Glutamatergic neuron (in vitro differentiated cells): ENCODE measurements at regions not wholly inside any gene's neighbourhood (a gene's known extent, or its start where the extent isn't known, plus 50 kb on each side); places are given as distances from the start of the nearest gene placed in this dataset.

Experiments used
- DNase-seq: peaks from one replicate; pipeline ENCODE4 v3.0.0; 2022
- H3K27ac Mint-ChIP-seq: one replicate; pipeline ENCODE4 v1.8.0; 2020; ENCODE audit warnings: mild to moderate bottlenecking, mixed read lengths, inconsistent platforms; ENCODE audit not compliant: unreplicated experiment
- H3K27me3 Mint-ChIP-seq: one replicate; pipeline ENCODE4 v1.8.0; 2020; ENCODE audit warnings: mild to moderate bottlenecking, moderate library complexity, mixed read lengths, inconsistent platforms; ENCODE audit not compliant: unreplicated experiment
- H3K36me3 Mint-ChIP-seq: one replicate; pipeline ENCODE4 v1.8.0; 2020; ENCODE audit warnings: mild to moderate bottlenecking, mixed read lengths, inconsistent platforms; ENCODE audit not compliant: unreplicated experiment
- H3K4me1 Mint-ChIP-seq: one replicate; pipeline ENCODE4 v1.8.0; 2020; ENCODE audit warnings: mild to moderate bottlenecking, low read depth, mixed read lengths, inconsistent platforms; ENCODE audit not compliant: unreplicated experiment
- H3K4me3 Mint-ChIP-seq: one replicate; pipeline ENCODE4 v1.8.0; 2020; ENCODE audit warnings: mild to moderate bottlenecking, mixed read lengths, inconsistent platforms; ENCODE audit not compliant: unreplicated experiment
- H3K9me3 Mint-ChIP-seq: one replicate; pipeline ENCODE4 v1.8.0; 2020; ENCODE audit warnings: mild to moderate bottlenecking, moderate library complexity, mixed read lengths, inconsistent platforms; ENCODE audit not compliant: unreplicated experiment
- CTCF ChIP-seq: fragments of 200-600 bp; sonication (generic); IDR thresholded peaks from one replicate; pipeline ENCODE4 v1.5.0; 2021; ENCODE audit not compliant: partially characterized antibody, unreplicated experiment

DNA sequence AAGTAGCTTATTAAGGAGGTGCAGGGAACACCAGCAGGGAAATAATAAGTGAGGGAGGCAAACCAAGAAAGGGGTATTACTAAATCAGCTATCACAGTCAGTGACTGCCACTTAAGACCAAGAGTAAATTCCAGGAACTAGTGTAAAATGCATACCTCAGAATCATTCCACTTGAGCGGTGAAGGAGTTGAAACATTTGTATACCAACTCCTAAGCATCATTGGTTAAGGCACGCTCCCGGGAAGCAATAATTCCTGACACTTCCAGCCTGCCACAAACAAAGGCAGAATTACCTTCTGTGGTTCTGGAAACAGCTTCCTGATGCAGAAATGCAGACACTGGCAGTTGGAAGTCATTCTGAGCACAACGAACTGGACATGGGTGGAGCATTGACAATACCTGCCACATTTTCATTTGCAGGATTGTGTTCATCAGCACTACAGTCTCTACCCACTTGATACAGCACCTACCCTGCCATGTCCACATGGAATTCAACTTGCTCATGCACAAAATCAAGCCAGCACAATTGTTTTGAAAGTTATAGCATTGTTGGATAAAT, 82.1 kb downstream of the PPP1R2C start:
- H3K4me1 Mint-ChIP-seq, result peaks cover 6% of the 10 kb centered on the region
- DNase-seq, result no peak
- no peaks in the 10 kb centered on the region for H3K36me3 Mint-ChIP-seq
- H3K9me3 Mint-ChIP-seq, result no peaks in the 10 kb centered on the region
- H3K4me3 Mint-ChIP-seq, result no peak overlapping the region
- H3K27me3 Mint-ChIP-seq, result no peaks in the 10 kb centered on the region
- no peak overlapping the region for H3K27ac Mint-ChIP-seq
- TF ChIP-seq CTCF, result no peak

- Mint-ChIP-seq H3K36me3 (no peaks in the 10 kb centered on the region), H3K27ac (no peak overlapping the region), H3K4me3 (no peak overlapping the region), H3K4me1 (peaks cover 6% of the 10 kb centered on the region), H3K9me3 (no peaks in the 10 kb centered on the region), H3K27me3 (no peaks in the 10 kb centered on the region)
- no peak for TF ChIP-seq CTCF
- no peak for DNase-seq
Observed at GRCh38 chrX:42694260-42694815, 83.6 kb downstream of the PPP1R2C start.

DNA sequence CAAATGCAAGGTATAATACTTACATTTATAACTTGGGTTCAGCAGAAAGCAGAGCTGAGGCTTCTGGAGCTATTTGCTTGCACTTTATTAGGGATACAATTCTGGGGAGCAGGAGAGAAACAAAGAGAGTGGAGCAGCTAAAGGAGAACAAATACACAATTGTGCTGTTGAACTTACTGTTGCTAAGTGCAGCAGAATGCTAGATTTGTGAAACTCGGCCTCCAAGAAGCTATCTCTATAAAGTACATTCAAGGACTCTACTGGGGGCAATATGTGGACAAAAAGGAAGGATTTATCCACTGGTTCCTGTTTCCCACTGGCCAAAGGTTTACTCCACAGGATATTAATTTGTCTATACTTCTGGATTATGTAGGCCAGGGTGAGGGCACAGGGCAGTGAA, 86.8 kb downstream of the PPP1R2C start:
- Mint-ChIP-seq H3K9me3 (no peaks in the 10 kb centered on the region), H3K4me1 (no peaks in the 10 kb centered on the region), H3K27ac (no peak overlapping the region), H3K4me3 (no peak overlapping the region), H3K27me3 (no peaks in the 10 kb centered on the region), H3K36me3 (no peaks in the 10 kb centered on the region)
- DNase-seq, result no peak
- TF ChIP-seq CTCF, result no peak

DNA sequence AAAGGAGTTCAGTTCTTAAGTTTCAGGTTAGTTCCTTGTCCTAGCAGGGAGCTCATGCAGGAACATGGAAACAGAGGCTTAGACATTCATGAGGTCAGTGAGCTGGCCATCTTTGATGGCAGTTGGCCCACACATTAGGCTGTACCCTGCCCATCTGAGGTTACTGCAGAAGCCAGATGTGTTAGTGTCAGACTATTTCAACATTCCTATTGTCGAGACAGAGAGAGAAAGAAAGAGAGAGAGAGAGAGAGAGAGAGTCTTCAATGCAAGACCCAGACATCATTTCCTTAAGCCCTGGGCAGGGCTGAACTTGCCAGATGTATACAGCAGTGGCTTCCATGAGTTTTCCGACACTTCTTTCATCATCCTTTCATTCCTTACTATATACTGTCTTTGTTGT, 91.3 kb downstream of the PPP1R2C start:
- H3K4me3 Mint-ChIP-seq, result no peak overlapping the region
- no peak for DNase-seq
- H3K27ac Mint-ChIP-seq, result no peak overlapping the region
- no peaks in the 10 kb centered on the region for H3K36me3 Mint-ChIP-seq
- no peaks in the 10 kb centered on the region for H3K4me1 Mint-ChIP-seq
- H3K9me3 Mint-ChIP-seq, result peaks cover 2% of the 10 kb centered on the region
- no peak for TF ChIP-seq CTCF
- H3K27me3 Mint-ChIP-seq, result no peaks in the 10 kb centered on the region

DNA sequence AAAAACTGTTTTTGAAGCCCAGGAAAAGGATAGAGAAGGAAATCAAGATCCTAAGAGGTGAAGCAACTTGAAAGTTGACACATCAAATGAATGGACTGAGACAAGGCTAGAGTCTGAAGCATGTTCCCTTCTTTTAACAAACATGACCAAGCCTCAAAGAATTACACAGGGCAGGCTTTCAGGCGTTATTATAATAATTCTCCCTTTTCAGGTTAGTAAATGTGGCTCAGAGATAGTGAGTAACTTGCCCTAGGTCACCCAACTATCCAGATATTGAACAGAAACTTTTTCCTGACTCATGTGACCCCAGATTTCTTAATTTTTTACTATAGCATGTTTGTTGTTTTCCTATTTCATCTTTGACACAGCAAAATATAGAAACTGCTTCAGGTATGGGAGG, 91.7 kb downstream of the PPP1R2C start:
- H3K27ac Mint-ChIP-seq, result no peak overlapping the region
- no peak overlapping the region for H3K4me3 Mint-ChIP-seq
- H3K27me3 Mint-ChIP-seq, result no peaks in the 10 kb centered on the region
- peaks cover 2% of the 10 kb centered on the region for H3K9me3 Mint-ChIP-seq
- no peak for TF ChIP-seq CTCF
- H3K4me1 Mint-ChIP-seq, result no peaks in the 10 kb centered on the region
- H3K36me3 Mint-ChIP-seq, result no peaks in the 10 kb centered on the region
- no peak for DNase-seq
